WTC11 (cell line): ENCODE measurements at regions not wholly inside any gene's neighbourhood (a gene's known extent, or its start where the extent isn't known, plus 50 kb on each side); places are given as distances from the start of the nearest gene placed in this dataset.

Experiments
- ATAC-seq: fragments of 200-7000 bp; cut with Tn5 transposase; 2 replicates; pipeline ENCODE4 v1.10.0; 2021; ENCODE audit warnings: mild to moderate bottlenecking, moderate library complexity
- CTCF ChIA-PET: fragments of 300-600 bp; sonication (Branson Sonifier 250); formaldehyde crosslinking; loops from one replicate; lab custom pipeline; 2021; ENCODE audit warnings: antibody characterized with exemption; lab: Charles Lee
- POLR2A ChIA-PET: fragments of 350-600 bp; sonication (Branson Sonifier 250); formaldehyde crosslinking; loops from one replicate; lab custom pipeline; 2021; ENCODE audit warnings: antibody characterized with exemption; lab: Charles Lee
- DNase-seq: peaks from one replicate; pipeline ENCODE4 v3.0.0; 2021; ENCODE audit warnings: low spot score
- H3K27ac Mint-ChIP-seq: 2 replicates; pipeline ENCODE4 v1.8.0; 2021; ENCODE audit warnings: mixed read lengths
- H3K27me3 Mint-ChIP-seq: 2 replicates; pipeline ENCODE4 v1.8.0; 2021; ENCODE audit warnings: low read depth, mild to moderate bottlenecking, moderate library complexity, mixed read lengths
- H3K36me3 Mint-ChIP-seq: 2 replicates; pipeline ENCODE4 v1.8.0; 2021; ENCODE audit warnings: mixed read lengths
- H3K4me1 Mint-ChIP-seq: 2 replicates; pipeline ENCODE4 v1.8.0; 2022; ENCODE audit warnings: mixed read lengths
- H3K4me3 Mint-ChIP-seq: 2 replicates; pipeline ENCODE4 v1.8.0; 2021; ENCODE audit warnings: mild to moderate bottlenecking, moderate library complexity, mixed read lengths
- H3K9me3 Mint-ChIP-seq: 2 replicates; pipeline ENCODE4 v1.8.0; 2021; ENCODE audit warnings: mixed read lengths
- CBFB ChIP-seq: sonication (generic); formaldehyde crosslinking; IDR thresholded peaks from 2 replicates; pipeline ENCODE4 v1.8.1; 2022; ENCODE audit warnings: mild to moderate bottlenecking, low read depth, missing genetic modification reagents
- ELF4 ChIP-seq: sonication (generic); formaldehyde crosslinking; IDR thresholded peaks from 2 replicates; pipeline ENCODE4 v1.8.1; 2022; ENCODE audit warnings: low read depth, mild to moderate bottlenecking, moderate library complexity, missing genetic modification reagents
- GTF2I ChIP-seq: fragments of 250-450 bp; sonication (Bioruptor Pico); conservative IDR thresholded peaks from 2 replicates; pipeline ENCODE4 v1.4.0; 2021; ENCODE audit warnings: mild to moderate bottlenecking
- IRF2 ChIP-seq: sonication (generic); formaldehyde crosslinking; IDR thresholded peaks from 2 replicates; pipeline ENCODE4 v1.8.0; 2022; ENCODE audit warnings: low read depth, missing genetic modification reagents, borderline replicate concordance
- NR2C2 ChIP-seq: sonication (generic); formaldehyde crosslinking; IDR thresholded peaks from 2 replicates; pipeline ENCODE4 v1.8.0; 2022; ENCODE audit warnings: mild to moderate bottlenecking, missing genetic modification reagents
- ZNF263 ChIP-seq: sonication (generic); formaldehyde crosslinking; IDR thresholded peaks from 2 replicates; pipeline ENCODE4 v1.8.1; 2022; ENCODE audit warnings: low read depth, mild to moderate bottlenecking, moderate library complexity, missing genetic modification reagents
- ZNF317 ChIP-seq: sonication (generic); formaldehyde crosslinking; IDR thresholded peaks from 2 replicates; pipeline ENCODE4 v1.8.1; 2023; ENCODE audit warnings: low read depth, mild to moderate bottlenecking, moderate library complexity, missing genetic modification reagents, borderline replicate concordance
- ZNF416 ChIP-seq: fragments of 250-450 bp; sonication (Bioruptor Pico); IDR thresholded peaks from 2 replicates; pipeline ENCODE4 v1.9.0; 2021; ENCODE audit warnings: mild to moderate bottlenecking, inconsistent platforms
- ZNF423 ChIP-seq: fragments of 250-450 bp; sonication (Bioruptor Pico); IDR thresholded peaks from 2 replicates; pipeline ENCODE4 v2.1.2; 2022; ENCODE audit warnings: mild to moderate bottlenecking, moderate library complexity
- TF ChIP-seq, protein P1 (sequence below): fragments of 250-450 bp; sonication (Bioruptor Pico); IDR thresholded peaks from 2 replicates; pipeline ENCODE4 v2.1.2; 2022; ENCODE audit warnings: mild to moderate bottlenecking, moderate library complexity
- TF ChIP-seq, protein P2 (sequence below): sonication (generic); formaldehyde crosslinking; IDR thresholded peaks from 2 replicates; pipeline ENCODE4 v1.8.1; 2022; ENCODE audit warnings: mild to moderate bottlenecking, missing genetic modification reagents, moderate library complexity, borderline replicate concordance
- TF ChIP-seq, protein P3 (sequence below): sonication (generic); formaldehyde crosslinking; IDR thresholded peaks from 2 replicates; pipeline ENCODE4 v1.8.0; 2022; ENCODE audit warnings: missing genetic modification reagents
- TF ChIP-seq, protein P4 (sequence below): sonication (generic); formaldehyde crosslinking; IDR thresholded peaks from 2 replicates; pipeline ENCODE4 v1.8.1; 2022; ENCODE audit warnings: mild to moderate bottlenecking, moderate library complexity, missing genetic modification reagents
- TF ChIP-seq, protein P5 (sequence below): fragments of 200-600 bp; IDR thresholded peaks from 2 replicates; pipeline ENCODE4 v1.8.0; 2022; ENCODE audit warnings: antibody characterized with exemption
- TF ChIP-seq, protein P6 (sequence below): fragments of 250-450 bp; sonication (Bioruptor Pico); IDR thresholded peaks from 2 replicates; pipeline ENCODE4 v1.9.0; 2021; ENCODE audit warnings: moderate library complexity, mild to moderate bottlenecking, inconsistent platforms, borderline replicate concordance

DNA sequence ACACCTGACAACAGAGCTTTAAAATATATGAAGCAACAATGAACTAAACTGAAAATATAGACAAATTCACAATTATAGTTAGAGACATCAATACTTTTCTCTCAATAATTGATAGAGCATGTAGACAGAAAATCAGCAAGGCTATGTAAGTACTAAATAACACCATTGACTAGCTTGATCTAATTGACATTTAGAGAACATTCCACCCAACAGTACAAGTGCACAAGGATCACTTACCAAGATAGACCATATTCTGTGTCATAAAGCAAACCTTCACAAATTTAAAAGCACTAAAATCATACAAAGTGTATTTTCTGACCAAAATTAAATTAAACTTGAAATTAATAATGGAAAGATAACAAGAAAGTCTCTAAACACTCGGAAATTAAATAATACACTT, 562.5 kb downstream of the INSC start (continued):
- no peak for TF ChIP-seq ZNF263 (CRISPR knock-in tag)
- TF ChIP-seq, protein P1, sequence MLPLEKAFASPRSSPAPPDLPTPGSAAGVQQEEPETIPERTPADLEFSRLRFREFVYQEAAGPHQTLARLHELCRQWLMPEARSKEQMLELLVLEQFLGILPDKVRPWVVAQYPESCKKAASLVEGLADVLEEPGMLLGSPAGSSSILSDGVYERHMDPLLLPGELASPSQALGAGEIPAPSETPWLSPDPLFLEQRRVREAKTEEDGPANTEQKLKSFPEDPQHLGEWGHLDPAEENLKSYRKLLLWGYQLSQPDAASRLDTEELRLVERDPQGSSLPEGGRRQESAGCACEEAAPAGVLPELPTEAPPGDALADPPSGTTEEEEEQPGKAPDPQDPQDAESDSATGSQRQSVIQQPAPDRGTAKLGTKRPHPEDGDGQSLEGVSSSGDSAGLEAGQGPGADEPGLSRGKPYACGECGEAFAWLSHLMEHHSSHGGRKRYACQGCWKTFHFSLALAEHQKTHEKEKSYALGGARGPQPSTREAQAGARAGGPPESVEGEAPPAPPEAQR (CRISPR knock-in tag), result no peak
- TF ChIP-seq ELF4 (CRISPR knock-in tag), result no peak

DNA sequence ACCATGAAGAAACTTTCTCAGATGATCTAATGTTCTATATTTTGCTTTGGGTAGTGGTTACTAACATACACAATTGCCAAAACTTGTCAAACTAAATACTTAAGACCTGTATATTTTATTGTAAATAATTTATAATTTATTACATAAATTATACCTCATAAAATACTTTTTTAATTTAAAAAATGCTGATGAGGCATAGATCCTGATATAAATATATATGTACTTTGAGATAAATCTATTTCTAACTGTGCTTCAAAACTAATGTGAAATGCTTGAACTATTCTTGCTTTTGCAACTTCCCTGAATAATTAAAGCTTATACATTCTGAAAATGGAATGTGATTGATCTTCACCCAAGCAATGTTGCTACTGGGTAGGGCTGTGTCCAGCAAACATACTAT, 568.8 kb downstream of the INSC start:
- H3K9me3 Mint-ChIP-seq, result peaks cover 8% of the 10 kb centered on the region
- TF ChIP-seq ZNF317 (CRISPR knock-in tag), result no peak
- TF ChIP-seq, protein P2, sequence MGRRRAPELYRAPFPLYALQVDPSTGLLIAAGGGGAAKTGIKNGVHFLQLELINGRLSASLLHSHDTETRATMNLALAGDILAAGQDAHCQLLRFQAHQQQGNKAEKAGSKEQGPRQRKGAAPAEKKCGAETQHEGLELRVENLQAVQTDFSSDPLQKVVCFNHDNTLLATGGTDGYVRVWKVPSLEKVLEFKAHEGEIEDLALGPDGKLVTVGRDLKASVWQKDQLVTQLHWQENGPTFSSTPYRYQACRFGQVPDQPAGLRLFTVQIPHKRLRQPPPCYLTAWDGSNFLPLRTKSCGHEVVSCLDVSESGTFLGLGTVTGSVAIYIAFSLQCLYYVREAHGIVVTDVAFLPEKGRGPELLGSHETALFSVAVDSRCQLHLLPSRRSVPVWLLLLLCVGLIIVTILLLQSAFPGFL (CRISPR knock-in tag), result no peak
- TF ChIP-seq CBFB, result no peak
- TF ChIP-seq, protein P3, sequence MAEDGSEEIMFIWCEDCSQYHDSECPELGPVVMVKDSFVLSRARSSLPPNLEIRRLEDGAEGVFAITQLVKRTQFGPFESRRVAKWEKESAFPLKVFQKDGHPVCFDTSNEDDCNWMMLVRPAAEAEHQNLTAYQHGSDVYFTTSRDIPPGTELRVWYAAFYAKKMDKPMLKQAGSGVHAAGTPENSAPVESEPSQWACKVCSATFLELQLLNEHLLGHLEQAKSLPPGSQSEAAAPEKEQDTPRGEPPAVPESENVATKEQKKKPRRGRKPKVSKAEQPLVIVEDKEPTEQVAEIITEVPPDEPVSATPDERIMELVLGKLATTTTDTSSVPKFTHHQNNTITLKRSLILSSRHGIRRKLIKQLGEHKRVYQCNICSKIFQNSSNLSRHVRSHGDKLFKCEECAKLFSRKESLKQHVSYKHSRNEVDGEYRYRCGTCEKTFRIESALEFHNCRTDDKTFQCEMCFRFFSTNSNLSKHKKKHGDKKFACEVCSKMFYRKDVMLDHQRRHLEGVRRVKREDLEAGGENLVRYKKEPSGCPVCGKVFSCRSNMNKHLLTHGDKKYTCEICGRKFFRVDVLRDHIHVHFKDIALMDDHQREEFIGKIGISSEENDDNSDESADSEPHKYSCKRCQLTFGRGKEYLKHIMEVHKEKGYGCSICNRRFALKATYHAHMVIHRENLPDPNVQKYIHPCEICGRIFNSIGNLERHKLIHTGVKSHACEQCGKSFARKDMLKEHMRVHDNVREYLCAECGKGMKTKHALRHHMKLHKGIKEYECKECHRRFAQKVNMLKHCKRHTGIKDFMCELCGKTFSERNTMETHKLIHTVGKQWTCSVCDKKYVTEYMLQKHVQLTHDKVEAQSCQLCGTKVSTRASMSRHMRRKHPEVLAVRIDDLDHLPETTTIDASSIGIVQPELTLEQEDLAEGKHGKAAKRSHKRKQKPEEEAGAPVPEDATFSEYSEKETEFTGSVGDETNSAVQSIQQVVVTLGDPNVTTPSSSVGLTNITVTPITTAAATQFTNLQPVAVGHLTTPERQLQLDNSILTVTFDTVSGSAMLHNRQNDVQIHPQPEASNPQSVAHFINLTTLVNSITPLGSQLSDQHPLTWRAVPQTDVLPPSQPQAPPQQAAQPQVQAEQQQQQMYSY (CRISPR knock-in tag), result no peak
- no peak for TF ChIP-seq GTF2I (CRISPR knock-in tag)
- TF ChIP-seq, protein P4, sequence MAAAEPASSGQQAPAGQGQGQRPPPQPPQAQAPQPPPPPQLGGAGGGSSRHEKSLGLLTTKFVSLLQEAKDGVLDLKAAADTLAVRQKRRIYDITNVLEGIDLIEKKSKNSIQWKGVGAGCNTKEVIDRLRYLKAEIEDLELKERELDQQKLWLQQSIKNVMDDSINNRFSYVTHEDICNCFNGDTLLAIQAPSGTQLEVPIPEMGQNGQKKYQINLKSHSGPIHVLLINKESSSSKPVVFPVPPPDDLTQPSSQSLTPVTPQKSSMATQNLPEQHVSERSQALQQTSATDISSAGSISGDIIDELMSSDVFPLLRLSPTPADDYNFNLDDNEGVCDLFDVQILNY (CRISPR knock-in tag), result no peak
- no peak for TF ChIP-seq IRF2 (CRISPR knock-in tag)
- TF ChIP-seq, protein P5, sequence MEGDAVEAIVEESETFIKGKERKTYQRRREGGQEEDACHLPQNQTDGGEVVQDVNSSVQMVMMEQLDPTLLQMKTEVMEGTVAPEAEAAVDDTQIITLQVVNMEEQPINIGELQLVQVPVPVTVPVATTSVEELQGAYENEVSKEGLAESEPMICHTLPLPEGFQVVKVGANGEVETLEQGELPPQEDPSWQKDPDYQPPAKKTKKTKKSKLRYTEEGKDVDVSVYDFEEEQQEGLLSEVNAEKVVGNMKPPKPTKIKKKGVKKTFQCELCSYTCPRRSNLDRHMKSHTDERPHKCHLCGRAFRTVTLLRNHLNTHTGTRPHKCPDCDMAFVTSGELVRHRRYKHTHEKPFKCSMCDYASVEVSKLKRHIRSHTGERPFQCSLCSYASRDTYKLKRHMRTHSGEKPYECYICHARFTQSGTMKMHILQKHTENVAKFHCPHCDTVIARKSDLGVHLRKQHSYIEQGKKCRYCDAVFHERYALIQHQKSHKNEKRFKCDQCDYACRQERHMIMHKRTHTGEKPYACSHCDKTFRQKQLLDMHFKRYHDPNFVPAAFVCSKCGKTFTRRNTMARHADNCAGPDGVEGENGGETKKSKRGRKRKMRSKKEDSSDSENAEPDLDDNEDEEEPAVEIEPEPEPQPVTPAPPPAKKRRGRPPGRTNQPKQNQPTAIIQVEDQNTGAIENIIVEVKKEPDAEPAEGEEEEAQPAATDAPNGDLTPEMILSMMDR, result no peak
- TF ChIP-seq ZNF423 (CRISPR knock-in tag), result no peak
- TF ChIP-seq, protein P6, sequence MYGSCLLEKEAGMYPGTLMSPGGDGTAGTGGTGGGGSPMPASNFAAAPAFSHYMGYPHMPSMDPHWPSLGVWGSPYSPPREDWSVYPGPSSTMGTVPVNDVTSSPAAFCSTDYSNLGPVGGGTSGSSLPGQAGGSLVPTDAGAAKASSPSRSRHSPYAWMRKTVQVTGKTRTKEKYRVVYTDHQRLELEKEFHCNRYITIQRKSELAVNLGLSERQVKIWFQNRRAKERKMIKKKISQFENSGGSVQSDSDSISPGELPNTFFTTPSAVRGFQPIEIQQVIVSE (CRISPR knock-in tag), result no peak
- TF ChIP-seq ZNF416, result no peak
- no peak for TF ChIP-seq NR2C2 (CRISPR knock-in tag)
- TF ChIP-seq, all 79 proteins: peak for 0
- Mint-ChIP-seq H3K36me3 (no peaks in the 10 kb centered on the region; the same call in 1 of the 2 replicates), H3K27ac (no peak overlapping the region), H3K4me3 (no peak overlapping the region), H3K27me3 (no peaks in the 10 kb centered on the region), H3K4me1 (peaks cover 7% of the 10 kb centered on the region)
- CTCF ChIA-PET, result interaction anchor here (1.7 kb wide), 1 partner anchor 54 kb away, joined by 5 read pairs; no protein-coding TSS in a partner anchor
- ATAC-seq (no peak), DNase-seq (no peak)
- POLR2A ChIA-PET, result no interaction called here
